Keratinocyte (primary cell): ENCODE measurements at regions not wholly inside any gene's neighbourhood (a gene's known extent, or its start where the extent isn't known, plus 50 kb on each side); places are given as distances from the start of the nearest gene placed in this dataset.

ENCODE experiments used
- DNase-seq: peaks from one replicate; pipeline ENCODE4 v3.0.0-alpha.2; 2011; ENCODE audit warnings: low read depth, missing footprints, low spot score
- FAIRE-seq: peaks from 2 replicates; lab custom pipeline; 2011; peaks lifted over from hg19 to GRCh38; lab: Jason Lieb, UNC
- H2AFZ ChIP-seq: 2 replicates; pipeline ENCODE4 v1.6.0; 2012; ENCODE audit warnings: low read length, control low read depth, inconsistent platforms; ENCODE audit not compliant: control insufficient read depth
- H3K27ac ChIP-seq: 2 replicates; pipeline ENCODE4 v1.5.1; 2011; ENCODE audit warnings: low read length; ENCODE audit not compliant: control insufficient read depth, insufficient read depth
- H3K27me3 ChIP-seq: 3 replicates; pipeline ENCODE4 v1.6.0; 2011; ENCODE audit warnings: low read length; ENCODE audit not compliant: control insufficient read depth, insufficient read depth; ENCODE audit errors: extremely low read depth
- H3K36me3 ChIP-seq, 2 experiments: 2 replicates in 1 of 2; 3 replicates in 1 of 2; pipeline ENCODE4 v1.5.1; 2011; ENCODE audit warnings: low read length in 2 of 2, mild to moderate bottlenecking in 1 of 2; ENCODE audit not compliant: control insufficient read depth in 2 of 2, insufficient read depth in 2 of 2; ENCODE audit errors: extremely low read depth in 1 of 2
- H3K4me1 ChIP-seq: 3 replicates; pipeline ENCODE4 v1.5.1; 2011; ENCODE audit warnings: low read length; ENCODE audit not compliant: control insufficient read depth, insufficient read depth; ENCODE audit errors: extremely low read depth
- H3K4me2 ChIP-seq: 3 replicates; pipeline ENCODE4 v1.6.0; 2011; ENCODE audit warnings: low read depth, low read length; ENCODE audit not compliant: control insufficient read depth, insufficient read depth; ENCODE audit errors: extremely low read depth
- H3K4me3 ChIP-seq, 3 experiments: fragments of 200-600 bp in 1 of 3; sonication (generic) in 1 of 3; 2 replicates in 2 of 3; 3 replicates in 1 of 3; pipeline ENCODE4 v1.5.1; 2011 to 2016; ENCODE audit warnings: low read length in 3 of 3, mild to moderate bottlenecking in 3 of 3, control low read depth in 2 of 3, inconsistent platforms in 1 of 3, low read depth in 1 of 3, mixed read lengths in 1 of 3, mixed run types in 1 of 3, moderate library complexity in 1 of 3; ENCODE audit not compliant: control insufficient read depth in 2 of 3, insufficient read depth in 2 of 3; ENCODE audit errors: extremely low read depth in 1 of 3
- H3K79me2 ChIP-seq: 2 replicates; pipeline ENCODE4 v1.6.0; 2012; ENCODE audit warnings: low read length; ENCODE audit not compliant: control insufficient read depth, insufficient read depth
- H3K9ac ChIP-seq: 3 replicates; pipeline ENCODE4 v1.6.0; 2011; ENCODE audit warnings: low read length; ENCODE audit not compliant: control insufficient read depth, insufficient read depth; ENCODE audit errors: extremely low read depth
- H3K9me1 ChIP-seq: 3 replicates; pipeline ENCODE4 v1.6.0; 2011; ENCODE audit warnings: low read length; ENCODE audit not compliant: control insufficient read depth, insufficient read depth; ENCODE audit errors: extremely low read depth
- H3K9me3 ChIP-seq: 2 replicates; pipeline ENCODE4 v1.5.1; 2012; ENCODE audit warnings: low read depth, low read length; ENCODE audit not compliant: control insufficient read depth
- H4K20me1 ChIP-seq: 3 replicates; pipeline ENCODE4 v1.6.0; 2011; ENCODE audit warnings: low read length; ENCODE audit not compliant: control insufficient read depth, insufficient read depth; ENCODE audit errors: extremely low read depth
- EZH2 ChIP-seq: IDR thresholded peaks from one replicate; pipeline ENCODE4 v1.6.1; 2012; ENCODE audit warnings: inconsistent platforms, mild to moderate bottlenecking, low read length, moderate library complexity
- dilution Hi-C: fragments of 300-500 bp; cut with MboI; formaldehyde crosslinking; loops from one replicate; pipeline ENCODE4 v1.7.0; 2020; ENCODE audit warnings: low sequenced_read_pairs; ENCODE audit not compliant: extremely low pct_ligation_motif_present
- TF ChIP-seq, protein P1 (sequence below), 3 experiments: IDR thresholded peaks in 1 of 3; conservative IDR thresholded peaks in 1 of 3; optimal IDR thresholded peaks in 1 of 3; 2 replicates in 2 of 3; 3 replicates in 1 of 3; pipeline versions ENCODE3 to v1.5.1; 2011; ENCODE audit warnings: low read length in 3 of 3, mild to moderate bottlenecking in 3 of 3, moderate library complexity in 2 of 3, control low read depth in 1 of 3, inconsistent platforms in 1 of 3; ENCODE audit not compliant: insufficient read depth in 2 of 3; ENCODE audit errors: extremely low read depth in 1 of 3

DNA sequence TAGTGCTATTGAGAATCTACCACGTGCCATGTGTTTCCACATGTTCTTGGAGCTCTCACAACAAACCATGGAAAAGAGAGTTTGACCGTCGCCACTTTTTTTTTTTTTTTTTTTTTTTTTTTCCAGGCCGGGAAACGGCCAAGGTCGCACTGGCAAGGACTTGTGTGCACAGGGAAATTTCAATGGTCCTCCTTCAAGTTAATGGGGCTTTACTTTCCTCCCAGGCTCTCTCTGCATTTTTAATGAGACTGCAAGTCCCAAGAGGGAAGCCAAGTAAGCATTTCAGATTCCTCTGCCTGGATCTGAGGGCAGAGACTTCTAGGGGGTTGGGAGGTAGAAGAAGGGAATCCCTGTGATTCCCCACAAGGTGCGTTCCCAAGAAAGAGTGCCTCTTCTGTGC lies 94.7 kb upstream of the MPHOSPH6 start:
- Histone ChIP-seq H3K27me3 (peaks cover 16% of the 10 kb centered on the region), H2AFZ (no peak overlapping the region), H3K9ac (no peak overlapping the region), H3K9me3 (no peaks in the 10 kb centered on the region), H3K4me3 (no peak overlapping the region), H3K4me1 (no peaks in the 10 kb centered on the region), H3K4me2 (no peak overlapping the region), H3K79me2 (no peaks in the 10 kb centered on the region), H3K27ac (no peak overlapping the region), H3K36me3 (no peaks in the 10 kb centered on the region), H4K20me1 (no peaks in the 10 kb centered on the region), H3K9me1 (no peaks in the 10 kb centered on the region)
- dilution Hi-C loops = no loop called here
- no peak for DNase-seq
- no peak for FAIRE-seq
- TF ChIP-seq, protein P1, sequence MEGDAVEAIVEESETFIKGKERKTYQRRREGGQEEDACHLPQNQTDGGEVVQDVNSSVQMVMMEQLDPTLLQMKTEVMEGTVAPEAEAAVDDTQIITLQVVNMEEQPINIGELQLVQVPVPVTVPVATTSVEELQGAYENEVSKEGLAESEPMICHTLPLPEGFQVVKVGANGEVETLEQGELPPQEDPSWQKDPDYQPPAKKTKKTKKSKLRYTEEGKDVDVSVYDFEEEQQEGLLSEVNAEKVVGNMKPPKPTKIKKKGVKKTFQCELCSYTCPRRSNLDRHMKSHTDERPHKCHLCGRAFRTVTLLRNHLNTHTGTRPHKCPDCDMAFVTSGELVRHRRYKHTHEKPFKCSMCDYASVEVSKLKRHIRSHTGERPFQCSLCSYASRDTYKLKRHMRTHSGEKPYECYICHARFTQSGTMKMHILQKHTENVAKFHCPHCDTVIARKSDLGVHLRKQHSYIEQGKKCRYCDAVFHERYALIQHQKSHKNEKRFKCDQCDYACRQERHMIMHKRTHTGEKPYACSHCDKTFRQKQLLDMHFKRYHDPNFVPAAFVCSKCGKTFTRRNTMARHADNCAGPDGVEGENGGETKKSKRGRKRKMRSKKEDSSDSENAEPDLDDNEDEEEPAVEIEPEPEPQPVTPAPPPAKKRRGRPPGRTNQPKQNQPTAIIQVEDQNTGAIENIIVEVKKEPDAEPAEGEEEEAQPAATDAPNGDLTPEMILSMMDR (optimal IDR thresholded peaks at IDR 0.05 in 1 of 3, IDR thresholded peaks at IDR 0.05 in 1 of 3, conservative IDR thresholded peaks at IDR 0.05 in 1 of 3; ENCODE audit: extremely low read depth in 1 of 3, insufficient read depth in 2 of 3, low read length in 3 of 3) = no peak

DNA sequence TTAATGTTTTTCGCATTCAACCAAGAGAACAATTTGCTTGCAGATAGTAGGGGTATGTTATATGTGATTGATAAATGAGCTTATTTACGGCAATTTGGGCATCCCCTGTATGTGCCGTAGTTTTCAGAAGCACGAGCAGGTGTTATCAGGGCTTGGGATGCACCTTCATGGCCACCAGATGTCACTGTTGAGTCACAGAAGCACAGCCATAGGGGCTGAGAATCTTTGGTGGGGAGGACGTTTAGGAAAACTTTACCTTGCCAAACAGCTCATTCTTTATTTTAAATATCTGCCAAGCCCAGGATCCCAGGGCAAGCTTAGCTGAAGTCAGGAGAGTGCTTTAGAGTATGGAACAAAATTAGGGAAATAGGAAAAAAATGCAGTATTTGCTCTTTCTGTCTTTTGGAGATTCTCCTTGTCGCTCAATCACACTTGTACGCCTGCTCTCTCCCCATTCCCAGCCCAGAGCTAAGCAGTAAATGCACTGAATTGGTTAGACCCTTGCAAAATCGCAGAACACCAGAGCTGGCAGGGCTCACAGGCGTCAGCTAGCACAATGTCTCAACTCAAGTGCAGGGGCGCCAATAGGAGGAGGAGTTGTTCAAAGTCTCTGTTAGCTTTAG lies 93.6 kb upstream of the MPHOSPH6 start:
- Histone ChIP-seq H3K9me1 (no peaks in the 10 kb centered on the region), H3K36me3 (no peaks in the 10 kb centered on the region), H3K4me1 (no peaks in the 10 kb centered on the region), H3K27ac (no peak overlapping the region), H3K79me2 (no peaks in the 10 kb centered on the region), H4K20me1 (no peaks in the 10 kb centered on the region), H3K9me3 (no peaks in the 10 kb centered on the region), H3K4me3 (no peak overlapping the region), H3K9ac (no peak overlapping the region), H3K27me3 (peaks cover 16% of the 10 kb centered on the region), H2AFZ (no peak overlapping the region), H3K4me2 (no peak overlapping the region)
- DNase-seq = no peak
- dilution Hi-C loops = no loop called here
- peak; percentile 77 for FAIRE-seq
- TF ChIP-seq, protein P1 (optimal IDR thresholded peaks at IDR 0.05 in 1 of 3, IDR thresholded peaks at IDR 0.05 in 1 of 3, conservative IDR thresholded peaks at IDR 0.05 in 1 of 3; ENCODE audit: extremely low read depth in 1 of 3, insufficient read depth in 2 of 3, low read length in 3 of 3) = peak; percentile 89 to 98 (median 93)
- TF ChIP-seq EZH2 = no peak
